ENCODE measurements at regions not wholly inside any gene's neighbourhood (a gene's known extent, or its start where the extent isn't known, plus 50 kb on each side); places are given as distances from the start of the nearest gene placed in this dataset.

DNA sequence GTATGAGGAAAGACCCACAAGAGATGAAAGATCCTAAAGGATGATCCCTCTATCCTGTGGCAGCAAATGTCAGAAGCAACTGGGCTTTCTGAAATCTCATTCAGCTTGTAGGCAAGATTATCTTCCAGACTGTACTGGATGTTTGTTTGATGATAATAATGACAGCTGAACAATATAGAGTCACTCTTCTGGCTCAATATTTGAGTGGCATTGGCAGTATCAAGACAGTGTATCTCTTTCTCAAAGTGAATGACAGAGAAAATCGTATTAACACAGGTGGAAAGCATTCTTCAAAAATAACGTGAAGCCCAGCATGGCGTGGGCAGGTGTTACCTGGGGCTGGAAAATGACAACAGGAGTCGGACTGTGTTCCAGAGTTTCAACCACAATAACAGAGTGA lies 114.5 kb downstream of the GPR37 start:
- TF ChIP-seq TARDBP (IDR thresholded peaks at IDR 0.05) (no peak), PATZ1 (CRISPR knock-in tag; IDR thresholded peaks at IDR 0.05; ENCODE audit: borderline replicate concordance) (no peak), TAL1 (IDR thresholded peaks at IDR 0.05) (no peak), CBX1 (IDR thresholded peaks at IDR 0.05; ENCODE audit: low read depth) (no peak)
- TF ChIP-seq, protein P1, sequence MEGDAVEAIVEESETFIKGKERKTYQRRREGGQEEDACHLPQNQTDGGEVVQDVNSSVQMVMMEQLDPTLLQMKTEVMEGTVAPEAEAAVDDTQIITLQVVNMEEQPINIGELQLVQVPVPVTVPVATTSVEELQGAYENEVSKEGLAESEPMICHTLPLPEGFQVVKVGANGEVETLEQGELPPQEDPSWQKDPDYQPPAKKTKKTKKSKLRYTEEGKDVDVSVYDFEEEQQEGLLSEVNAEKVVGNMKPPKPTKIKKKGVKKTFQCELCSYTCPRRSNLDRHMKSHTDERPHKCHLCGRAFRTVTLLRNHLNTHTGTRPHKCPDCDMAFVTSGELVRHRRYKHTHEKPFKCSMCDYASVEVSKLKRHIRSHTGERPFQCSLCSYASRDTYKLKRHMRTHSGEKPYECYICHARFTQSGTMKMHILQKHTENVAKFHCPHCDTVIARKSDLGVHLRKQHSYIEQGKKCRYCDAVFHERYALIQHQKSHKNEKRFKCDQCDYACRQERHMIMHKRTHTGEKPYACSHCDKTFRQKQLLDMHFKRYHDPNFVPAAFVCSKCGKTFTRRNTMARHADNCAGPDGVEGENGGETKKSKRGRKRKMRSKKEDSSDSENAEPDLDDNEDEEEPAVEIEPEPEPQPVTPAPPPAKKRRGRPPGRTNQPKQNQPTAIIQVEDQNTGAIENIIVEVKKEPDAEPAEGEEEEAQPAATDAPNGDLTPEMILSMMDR (IDR thresholded peaks at IDR 0.05 in 2 of 3, conservative IDR thresholded peaks at IDR 0.05 in 1 of 3; ENCODE audit: insufficient read depth in 2 of 3, low read depth in 1 of 3, low read length in 3 of 3), result no peak
- TF ChIP-seq, protein P2, sequence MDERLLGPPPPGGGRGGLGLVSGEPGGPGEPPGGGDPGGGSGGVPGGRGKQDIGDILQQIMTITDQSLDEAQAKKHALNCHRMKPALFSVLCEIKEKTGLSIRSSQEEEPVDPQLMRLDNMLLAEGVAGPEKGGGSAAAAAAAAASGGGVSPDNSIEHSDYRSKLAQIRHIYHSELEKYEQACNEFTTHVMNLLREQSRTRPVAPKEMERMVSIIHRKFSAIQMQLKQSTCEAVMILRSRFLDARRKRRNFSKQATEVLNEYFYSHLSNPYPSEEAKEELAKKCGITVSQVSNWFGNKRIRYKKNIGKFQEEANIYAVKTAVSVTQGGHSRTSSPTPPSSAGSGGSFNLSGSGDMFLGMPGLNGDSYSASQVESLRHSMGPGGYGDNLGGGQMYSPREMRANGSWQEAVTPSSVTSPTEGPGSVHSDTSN (CRISPR knock-in tag; IDR thresholded peaks at IDR 0.05; ENCODE audit: low read depth), result no peak
- TF ChIP-seq, protein P2 (tag; conservative IDR thresholded peaks at IDR 0.05; ENCODE audit: low read depth), result no peak

Data from K562 (cell line).